B cell (primary cell): ENCODE measurements at regions not wholly inside any gene's neighbourhood (a gene's known extent, or its start where the extent isn't known, plus 50 kb on each side); places are given as distances from the start of the nearest gene placed in this dataset.

Source experiments
- ATAC-seq: fragments of 200-7000 bp; cut with Tn5 transposase; one replicate; pipeline ENCODE4 v1.10.0; 2021; ENCODE audit warnings: low read depth, mild to moderate bottlenecking, moderate number of reproducible peaks, moderate library complexity
- CTCF ChIA-PET: fragments of 350-600 bp; sonication (Branson Sonifier 250); formaldehyde crosslinking; loops from one replicate; lab custom pipeline; 2021; ENCODE audit warnings: antibody characterized with exemption, inconsistent platforms; lab: Charles Lee
- POLR2A ChIA-PET: fragments of 350-600 bp; sonication (Branson Sonifier 250); formaldehyde crosslinking; loops from one replicate; lab custom pipeline; 2021; ENCODE audit warnings: antibody characterized with exemption; lab: Charles Lee
- DNase-seq: peaks from one replicate; pipeline ENCODE4 v3.0.0; 2013
- H2AFZ ChIP-seq: 2 replicates; pipeline ENCODE4 v1.6.1; 2012; ENCODE audit warnings: mild to moderate bottlenecking, low read depth, low read length; ENCODE audit not compliant: insufficient read depth, poor library complexity, severe bottlenecking
- H3K27ac ChIP-seq, 2 donors: 1 replicate in 1 of 2; 2 replicates in 1 of 2; pipeline ENCODE4 v1.5.1; 2012 to 2013; ENCODE audit warnings: low read length in 2 of 2, mild to moderate bottlenecking in 2 of 2, moderate library complexity in 1 of 2
- H3K27me3 ChIP-seq, 4 experiments: fragments of 200-600 bp in 1 of 4; sonication (generic) in 1 of 4; replicated peaks in 1 of 4; 1 replicate in 2 of 4; 2 replicates in 2 of 4; pipeline versions ENCODE4 v1.6.1 to v1.7.0; 2013 to 2016; ENCODE audit warnings: low read length in 3 of 4, mild to moderate bottlenecking in 2 of 4, mixed read lengths in 1 of 4, moderate library complexity in 1 of 4; ENCODE audit not compliant: insufficient read depth in 4 of 4, control insufficient read depth in 3 of 4; ENCODE audit errors: control extremely low read depth in 1 of 4
- H3K36me3 ChIP-seq, 2 experiments: replicated peaks in 1 of 2; 1 replicate in 1 of 2; 2 replicates in 1 of 2; pipeline versions ENCODE4 v1.6.1 to v1.7.1; 2013; ENCODE audit warnings: low read length in 1 of 2; ENCODE audit not compliant: insufficient read depth in 2 of 2, control insufficient read depth in 1 of 2; ENCODE audit errors: control extremely low read depth in 1 of 2, extremely low read depth in 1 of 2
- H3K4me1 ChIP-seq, 2 donors: fragments of 200-600 bp in 1 of 2; sonication (generic) in 1 of 2; 1 replicate in 1 of 2; 2 replicates in 1 of 2; pipeline versions ENCODE4 v1.5.1 to v1.6.1; 2013 to 2017; ENCODE audit warnings: low read length in 2 of 2; ENCODE audit not compliant: control insufficient read depth in 2 of 2, insufficient read depth in 2 of 2
- H3K4me2 ChIP-seq: replicated peaks from 2 replicates; pipeline ENCODE3; 2012; ENCODE audit warnings: mild to moderate bottlenecking, low read depth, low read length; ENCODE audit not compliant: poor library complexity, severe bottlenecking
- H3K4me3 ChIP-seq, 5 experiments: fragments of 200-600 bp in 1 of 5; sonication (generic) in 1 of 5; 1 replicate in 3 of 5; 2 replicates in 2 of 5; pipeline versions ENCODE4 v1.5.1 to v1.7.0; 2011 to 2016; ENCODE audit warnings: low read length in 4 of 5, mild to moderate bottlenecking in 4 of 5, low read depth in 2 of 5, control low read depth in 1 of 5, moderate library complexity in 1 of 5; ENCODE audit not compliant: insufficient read depth in 1 of 5; ENCODE audit errors: control extremely low read depth in 1 of 5, extremely low read depth in 1 of 5
- H3K79me2 ChIP-seq: fragments of 200-600 bp; sonication (generic); one replicate; pipeline ENCODE4 v1.6.0; 2016; ENCODE audit warnings: low read length; ENCODE audit not compliant: control insufficient read depth, insufficient read depth
- H3K9ac ChIP-seq: fragments of 200-600 bp; sonication (generic); 2 replicates; pipeline ENCODE4 v1.6.1; 2017; ENCODE audit warnings: mild to moderate bottlenecking, low read length, moderate library complexity
- H3K9me3 ChIP-seq, 3 donors: one replicate each; pipeline versions ENCODE4 v1.6.1 to v1.7.1; 2013; ENCODE audit warnings: low read length in 2 of 3; ENCODE audit not compliant: control insufficient read depth in 2 of 3, insufficient read depth in 1 of 3; ENCODE audit errors: control extremely low read depth in 1 of 3
- H4K20me1 ChIP-seq: 2 replicates; pipeline ENCODE4 v1.6.0; 2012; ENCODE audit warnings: mild to moderate bottlenecking, low read length; ENCODE audit not compliant: insufficient read depth, control insufficient read depth, poor library complexity, severe bottlenecking
- H3K27ac Mint-ChIP-seq: one replicate; pipeline ENCODE4 v1.8.0; 2021; ENCODE audit warnings: mixed read lengths
- H3K27me3 Mint-ChIP-seq: one replicate; pipeline ENCODE4 v1.8.0; 2021; ENCODE audit warnings: mixed read lengths
- H3K4me1 Mint-ChIP-seq: one replicate; pipeline ENCODE4 v1.8.0; 2021; ENCODE audit warnings: mixed read lengths
- H3K4me3 Mint-ChIP-seq: one replicate; pipeline ENCODE4 v1.8.0; 2021; ENCODE audit warnings: mixed read lengths
- H3K9me3 Mint-ChIP-seq: one replicate; pipeline ENCODE4 v1.8.0; 2022; ENCODE audit warnings: mixed read lengths; ENCODE audit not compliant: insufficient read depth
- CTCF ChIP-seq: fragments of 200-600 bp; IDR thresholded peaks from one replicate; pipeline ENCODE4 v1.8.0; 2022; ENCODE audit warnings: antibody characterized with exemption, mild to moderate bottlenecking
- EZH2 ChIP-seq: IDR thresholded peaks from 2 replicates; pipeline ENCODE4 v1.6.1; 2012; ENCODE audit warnings: borderline replicate concordance, low read depth, mild to moderate bottlenecking, moderate library complexity, low read length; ENCODE audit not compliant: insufficient read depth, poor library complexity, severe bottlenecking
- WGBS: methylation state at CpG from one replicate; pipeline ENCODE4 v1.1.5; 2013; ENCODE audit warnings: missing lambda C conversion rate; ENCODE audit not compliant: insufficient coverage; 5-methylcytosine and 5-hydroxymethylcytosine counted together
- intact Hi-C: fragments of 100-400 bp; cut with micrococcal nuclease; formaldehyde crosslinking; loops from one replicate; pipeline ENCODE4 v1.10.0; 2022

GRCh38 chr12:109652977-109653264 lies 60.7 kb upstream of the FAM222A start:
- no peak overlapping the region for H3K9ac ChIP-seq
- intact Hi-C loops: no loop called here
- Mint-ChIP-seq H3K27ac (no peak overlapping the region), H3K27me3 (peaks cover 17% of the 10 kb centered on the region), H3K4me1 (no peaks in the 10 kb centered on the region), H3K4me3 (no peak overlapping the region), H3K9me3 (no peaks in the 10 kb centered on the region)
- H3K4me1 ChIP-seq: no peaks in the 10 kb centered on the region
- no peaks in the 10 kb centered on the region for H3K9me3 ChIP-seq
- peaks cover 0 to 11% (median 1%) of the 10 kb centered on the region in 4 experiments for H3K27me3 ChIP-seq
- DNase-seq (no peak), ATAC-seq (no peak)
- no peak overlapping the region for H3K4me2 ChIP-seq
- H3K27ac ChIP-seq: no peak overlapping the region
- ChIA-PET POLR2A (no interaction called here), CTCF (no interaction called here)
- H3K79me2 ChIP-seq: no peaks in the 10 kb centered on the region
- H3K36me3 ChIP-seq: no peaks in the 10 kb centered on the region
- no peak overlapping the region for H3K4me3 ChIP-seq
- no peak overlapping the region for H2AFZ ChIP-seq
- no peaks in the 10 kb centered on the region for H4K20me1 ChIP-seq
- TF ChIP-seq CTCF (no peak), EZH2 (no peak)
- no CpG with 5 or more reads among the region's 2 CpGs for WGBS

GRCh38 chr12:109653890-109654289 lies 59.7 kb upstream of the FAM222A start:
- H3K4me1 Mint-ChIP-seq: no peaks in the 10 kb centered on the region
- H3K4me3 Mint-ChIP-seq: no peak overlapping the region
- Histone ChIP-seq H3K9ac (no peak overlapping the region), H3K4me1 (no peaks in the 10 kb centered on the region), H3K27ac (no peak overlapping the region), H3K79me2 (no peaks in the 10 kb centered on the region), H3K4me3 (no peak overlapping the region), H2AFZ (no peak overlapping the region), H4K20me1 (no peaks in the 10 kb centered on the region), H3K9me3 (no peaks in the 10 kb centered on the region), H3K36me3 (no peaks in the 10 kb centered on the region), H3K4me2 (no peak overlapping the region), H3K27me3 (peaks cover 0 to 11% (median 1%) of the 10 kb centered on the region in 4 experiments)
- intact Hi-C loops: no loop called here
- ATAC-seq (no peak), DNase-seq (no peak)
- no peaks in the 10 kb centered on the region for H3K9me3 Mint-ChIP-seq
- CTCF ChIA-PET: no interaction called here
- H3K27ac Mint-ChIP-seq: no peak overlapping the region
- WGBS: 100% methylated on average over 2 of the region's 7 CpGs
- peaks cover 20% of the 10 kb centered on the region for H3K27me3 Mint-ChIP-seq
- POLR2A ChIA-PET: no interaction called here
- no peak for TF ChIP-seq CTCF
- TF ChIP-seq EZH2: no peak
